Prostate gland (tissue), 2 donors: ENCODE measurements at regions not wholly inside any gene's neighbourhood (a gene's known extent, or its start where the extent isn't known, plus 50 kb on each side); places are given as distances from the start of the nearest gene placed in this dataset.

ENCODE experiments used
- DNase-seq: peaks from one replicate; pipeline ENCODE4 v3.0.0-alpha.2; 2019; ENCODE audit warnings: low spot score
- H3K27ac ChIP-seq, 2 donors: fragments of 200-600 bp; sonication (generic); 2 replicates each; pipeline ENCODE4 v1.5.1; 2017 to 2019
- H3K27me3 ChIP-seq: fragments of 200-600 bp; sonication (generic); replicated peaks from 2 replicates; pipeline ENCODE4 v1.5.1; 2019; ENCODE audit not compliant: insufficient read depth
- H3K36me3 ChIP-seq, 2 donors: fragments of 200-600 bp; sonication (generic); 1 replicate in 1 of 2; 2 replicates in 1 of 2; pipeline versions ENCODE4 v1.5.1 to v1.8.1; 2017 to 2019
- H3K4me1 ChIP-seq: fragments of 200-600 bp; sonication (generic); replicated peaks from 2 replicates; pipeline ENCODE4 v1.5.1; 2019
- H3K4me3 ChIP-seq, 2 donors: fragments of 200-600 bp; sonication (generic); 2 replicates each; pipeline ENCODE4 v1.5.1; 2017 to 2019
- H3K9me3 ChIP-seq: fragments of 200-600 bp; sonication (generic); 2 replicates; pipeline ENCODE4 v1.5.1; 2017
- POLR2A ChIP-seq: fragments of 450-650 bp; IDR thresholded peaks from one replicate; pipeline ENCODE4 v1.6.1; 2016; ENCODE audit warnings: antibody characterized with exemption, mild to moderate bottlenecking
- POLR2AphosphoS5 ChIP-seq: sonication (generic); formaldehyde crosslinking; IDR thresholded peaks from one replicate; pipeline ENCODE4 v1.6.1; 2017; ENCODE audit warnings: antibody characterized with exemption
- WGBS: methylation state at CpG from one replicate; pipeline ENCODE4 v1.1.5; 2018; 5-methylcytosine and 5-hydroxymethylcytosine counted together
- intact Hi-C: fragments of 100-400 bp; cut with DNase I; formaldehyde crosslinking; loops from one replicate; pipeline ENCODE4 v1.14.2; 2022
- TF ChIP-seq, protein P1 (sequence below), 4 experiments: fragments of 200-600 bp in 2 of 4; fragments of 450-650 bp in 2 of 4; sonication (generic) in 2 of 4; IDR thresholded peaks; 1 replicate in 3 of 4; 2 replicates in 1 of 4; pipeline ENCODE4 v1.5.1; 2016 to 2019; ENCODE audit warnings: antibody characterized with exemption in 4 of 4, mild to moderate bottlenecking in 2 of 4, moderate library complexity in 2 of 4

DNA sequence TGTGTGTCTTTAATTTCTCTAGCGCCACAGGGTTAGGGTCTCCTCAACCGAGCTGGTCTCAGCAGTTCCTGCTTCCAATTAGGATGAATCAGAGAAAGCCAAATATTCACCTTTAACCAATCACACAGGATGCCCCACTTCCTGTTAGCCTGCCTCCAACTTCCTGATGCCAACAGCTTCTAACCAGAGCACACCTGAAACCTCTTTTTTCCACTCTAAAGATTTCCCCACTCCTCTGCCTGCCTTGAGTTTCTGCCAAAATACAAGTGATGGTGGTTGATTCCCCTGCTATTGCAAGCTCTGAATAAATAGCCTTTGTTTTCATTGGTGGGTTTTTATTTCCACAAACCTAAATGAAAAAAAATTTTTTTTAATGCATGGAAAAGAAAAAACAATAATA lies 144.7 kb upstream of the UST start:
- H3K36me3 ChIP-seq = no peaks in the 10 kb centered on the region
- no peak for DNase-seq
- H3K27me3 ChIP-seq = no peaks in the 10 kb centered on the region
- 84% methylated on average over 2 of the region's 2 CpGs for WGBS
- no peak overlapping the region for H3K4me3 ChIP-seq
- no peak overlapping the region for H3K27ac ChIP-seq
- no peaks in the 10 kb centered on the region for H3K4me1 ChIP-seq
- intact Hi-C loops = no loop called here
- no peak for TF ChIP-seq POLR2A
- TF ChIP-seq POLR2AphosphoS5 = no peak
- TF ChIP-seq, protein P1, sequence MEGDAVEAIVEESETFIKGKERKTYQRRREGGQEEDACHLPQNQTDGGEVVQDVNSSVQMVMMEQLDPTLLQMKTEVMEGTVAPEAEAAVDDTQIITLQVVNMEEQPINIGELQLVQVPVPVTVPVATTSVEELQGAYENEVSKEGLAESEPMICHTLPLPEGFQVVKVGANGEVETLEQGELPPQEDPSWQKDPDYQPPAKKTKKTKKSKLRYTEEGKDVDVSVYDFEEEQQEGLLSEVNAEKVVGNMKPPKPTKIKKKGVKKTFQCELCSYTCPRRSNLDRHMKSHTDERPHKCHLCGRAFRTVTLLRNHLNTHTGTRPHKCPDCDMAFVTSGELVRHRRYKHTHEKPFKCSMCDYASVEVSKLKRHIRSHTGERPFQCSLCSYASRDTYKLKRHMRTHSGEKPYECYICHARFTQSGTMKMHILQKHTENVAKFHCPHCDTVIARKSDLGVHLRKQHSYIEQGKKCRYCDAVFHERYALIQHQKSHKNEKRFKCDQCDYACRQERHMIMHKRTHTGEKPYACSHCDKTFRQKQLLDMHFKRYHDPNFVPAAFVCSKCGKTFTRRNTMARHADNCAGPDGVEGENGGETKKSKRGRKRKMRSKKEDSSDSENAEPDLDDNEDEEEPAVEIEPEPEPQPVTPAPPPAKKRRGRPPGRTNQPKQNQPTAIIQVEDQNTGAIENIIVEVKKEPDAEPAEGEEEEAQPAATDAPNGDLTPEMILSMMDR (IDR thresholded peaks at IDR 0.05) = no peak
- H3K9me3 ChIP-seq = no peaks in the 10 kb centered on the region

DNA sequence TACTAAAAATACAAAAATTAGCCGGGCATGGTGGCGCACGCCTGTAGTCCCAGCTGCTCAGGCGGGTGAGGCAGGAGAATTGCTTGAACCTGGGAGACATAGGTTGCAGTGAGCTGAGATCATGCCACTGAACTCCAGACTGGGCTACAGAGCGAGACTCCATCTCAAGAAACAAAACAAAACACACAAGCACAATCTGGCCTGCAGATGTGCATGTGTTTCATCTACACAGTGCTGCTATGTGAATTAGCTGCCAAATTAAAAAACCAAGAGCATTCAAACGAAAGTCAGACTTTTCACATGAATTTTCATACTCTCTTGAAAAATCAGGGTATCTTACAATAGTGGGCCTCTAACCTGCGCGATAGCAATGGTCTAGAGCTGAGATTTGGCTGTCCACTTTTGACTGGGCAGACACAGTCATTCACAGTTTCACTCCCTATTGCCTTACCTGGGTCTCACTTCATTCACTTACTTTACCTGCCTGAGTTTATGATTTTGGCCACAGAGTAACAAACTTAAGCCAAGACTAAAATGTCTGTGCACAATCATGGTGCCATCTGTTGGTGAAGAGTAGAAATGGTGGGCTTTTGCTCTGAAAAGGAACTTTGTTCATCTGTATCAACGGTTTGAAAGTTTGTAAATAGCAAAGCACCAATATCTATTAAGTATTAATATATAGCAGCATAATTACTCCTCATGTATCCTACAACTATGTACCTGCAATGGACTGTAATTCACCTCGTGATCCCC lies 138.5 kb upstream of the UST start:
- no peaks in the 10 kb centered on the region for H3K9me3 ChIP-seq
- no peak overlapping the region for H3K27ac ChIP-seq
- TF ChIP-seq POLR2A (no peak), POLR2AphosphoS5 (no peak)
- TF ChIP-seq, protein P1 (IDR thresholded peaks at IDR 0.05) = no peak
- intact Hi-C loops = no loop called here
- DNase-seq = no peak
- no peaks in the 10 kb centered on the region for H3K27me3 ChIP-seq
- WGBS = 88% methylated on average over 10 of the region's 10 CpGs
- H3K4me3 ChIP-seq = no peak overlapping the region
- H3K4me1 ChIP-seq = no peaks in the 10 kb centered on the region
- no peaks in the 10 kb centered on the region for H3K36me3 ChIP-seq

DNA sequence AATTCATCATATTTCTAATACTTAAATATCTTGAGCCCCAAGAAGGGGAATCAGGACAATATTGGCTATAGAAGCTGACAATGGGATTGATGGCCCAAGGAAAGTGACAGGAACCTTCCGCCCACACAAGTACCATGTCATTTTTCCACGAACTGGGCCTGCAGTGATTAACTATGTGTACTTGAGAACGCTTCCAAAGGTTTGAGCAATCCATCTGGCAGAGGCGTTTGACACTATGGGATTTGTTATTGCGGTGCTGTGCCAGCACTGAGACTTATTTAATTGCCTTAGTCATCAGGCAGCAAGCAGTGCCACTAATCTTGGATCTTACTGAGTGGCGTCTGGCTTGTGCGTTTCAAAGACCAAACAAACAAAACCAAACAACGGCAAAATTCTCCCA lies 135.6 kb upstream of the UST start:
- Histone ChIP-seq H3K4me3 (no peak overlapping the region), H3K27me3 (no peaks in the 10 kb centered on the region), H3K36me3 (no peaks in the 10 kb centered on the region), H3K9me3 (no peaks in the 10 kb centered on the region), H3K27ac (no peak overlapping the region), H3K4me1 (no peaks in the 10 kb centered on the region)
- TF ChIP-seq POLR2AphosphoS5 = peak; percentile 91
- TF ChIP-seq, protein P1 (IDR thresholded peaks at IDR 0.05) = no peak
- 14% methylated on average over 8 of the region's 8 CpGs for WGBS
- intact Hi-C loops = no loop called here
- DNase-seq = peak; percentile 86

DNA sequence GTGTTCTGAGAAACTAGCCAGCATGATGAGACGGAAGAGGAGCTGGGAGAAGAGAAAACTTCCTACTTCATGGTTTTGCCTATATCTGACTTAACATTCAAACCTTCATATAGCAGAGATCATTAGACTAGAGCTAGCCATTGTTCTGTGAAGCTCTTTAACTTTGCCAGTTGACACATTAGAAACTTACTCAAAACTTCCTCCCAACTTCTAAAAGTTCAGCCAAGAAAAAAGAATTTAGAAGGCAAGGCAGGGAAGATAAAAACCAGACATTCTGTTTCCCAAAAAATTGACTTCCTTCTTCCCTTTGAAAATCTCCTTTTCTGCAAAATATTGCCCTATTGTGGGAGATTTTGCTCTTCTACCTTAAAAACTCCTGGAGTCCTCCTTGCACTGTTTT lies 134.8 kb upstream of the UST start:
- whole genome bisulfite sequencing = 93% methylated on average over 1 of the region's 1 CpG
- no peak overlapping the region for H3K27ac ChIP-seq

DNA sequence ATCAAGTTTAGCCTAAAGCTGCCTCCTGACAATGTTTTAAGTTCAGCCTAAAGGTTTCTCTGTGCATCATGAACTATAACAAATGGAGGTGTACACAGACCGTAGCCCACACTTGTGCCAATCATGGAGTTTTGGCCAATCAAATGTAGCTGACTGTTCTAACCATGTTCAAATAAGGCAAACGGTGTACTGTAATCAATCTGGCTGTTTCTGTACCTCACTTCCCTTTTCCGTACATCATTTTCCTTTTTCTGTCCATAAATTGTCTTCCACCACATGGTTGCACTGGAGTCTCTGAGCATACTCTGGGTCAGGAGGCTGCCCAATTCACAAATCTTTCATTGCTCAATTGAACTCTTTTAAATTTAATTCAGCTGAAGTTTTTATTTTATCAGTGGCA lies 132.2 kb upstream of the UST start:
- no peaks in the 10 kb centered on the region for H3K9me3 ChIP-seq
- H3K36me3 ChIP-seq = no peaks in the 10 kb centered on the region
- H3K27ac ChIP-seq = no peak overlapping the region
- no peaks in the 10 kb centered on the region for H3K4me1 ChIP-seq
- no peak for DNase-seq
- intact Hi-C loops = no loop called here
- no peaks in the 10 kb centered on the region for H3K27me3 ChIP-seq
- no peak for TF ChIP-seq POLR2AphosphoS5
- TF ChIP-seq, protein P1 (IDR thresholded peaks at IDR 0.05) = no peak
- TF ChIP-seq POLR2A = no peak
- no peak overlapping the region for H3K4me3 ChIP-seq
- WGBS = 93% methylated on average over 3 of the region's 3 CpGs

More for the DNA sequence above, 134.8 kb upstream of the UST start:
- intact Hi-C loops = no loop called here
- Histone ChIP-seq H3K36me3 (no peaks in the 10 kb centered on the region), H3K27me3 (no peaks in the 10 kb centered on the region), H3K9me3 (no peaks in the 10 kb centered on the region), H3K4me1 (no peaks in the 10 kb centered on the region), H3K4me3 (no peak overlapping the region)
- TF ChIP-seq, protein P1 (IDR thresholded peaks at IDR 0.05) = no peak
- no peak for TF ChIP-seq POLR2AphosphoS5
- no peak for DNase-seq
